Left renal cortex interstitium (tissue), 4 donors: ENCODE measurements at regions not wholly inside any gene's neighbourhood (a gene's known extent, or its start where the extent isn't known, plus 50 kb on each side); places are given as distances from the start of the nearest gene placed in this dataset.
"Not testable (repeated sequence)": the region's sequence is repeated elsewhere in the genome, so short reads cannot be mapped to it uniquely, and the experiment has no call there.

ENCODE experiments used
- DNase-seq, 4 donors: peaks; one replicate each; pipeline ENCODE4 v3.0.0-alpha.2; 2013; ENCODE audit warnings: low read depth in 4 of 4, low spot score in 2 of 4, missing footprints in 1 of 4

DNA sequence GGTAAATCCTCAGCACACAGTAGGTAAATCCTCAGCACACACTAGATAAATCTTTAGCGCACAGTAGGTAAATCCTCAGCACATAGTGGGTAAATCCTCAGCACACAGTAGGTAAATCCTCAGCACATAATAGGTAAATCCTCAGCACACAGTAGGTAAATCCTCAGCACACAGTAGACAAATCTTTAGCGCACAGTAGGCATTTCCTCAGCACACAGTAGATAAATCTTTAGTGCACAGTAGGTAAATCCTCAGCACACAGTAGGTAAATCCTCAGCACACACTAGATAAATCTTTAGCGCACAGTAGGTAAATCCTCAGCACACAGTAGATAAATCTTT lies 102.0 kb downstream of the MICALL2 start:
- not testable (repeated sequence) for DNase-seq

DNA sequence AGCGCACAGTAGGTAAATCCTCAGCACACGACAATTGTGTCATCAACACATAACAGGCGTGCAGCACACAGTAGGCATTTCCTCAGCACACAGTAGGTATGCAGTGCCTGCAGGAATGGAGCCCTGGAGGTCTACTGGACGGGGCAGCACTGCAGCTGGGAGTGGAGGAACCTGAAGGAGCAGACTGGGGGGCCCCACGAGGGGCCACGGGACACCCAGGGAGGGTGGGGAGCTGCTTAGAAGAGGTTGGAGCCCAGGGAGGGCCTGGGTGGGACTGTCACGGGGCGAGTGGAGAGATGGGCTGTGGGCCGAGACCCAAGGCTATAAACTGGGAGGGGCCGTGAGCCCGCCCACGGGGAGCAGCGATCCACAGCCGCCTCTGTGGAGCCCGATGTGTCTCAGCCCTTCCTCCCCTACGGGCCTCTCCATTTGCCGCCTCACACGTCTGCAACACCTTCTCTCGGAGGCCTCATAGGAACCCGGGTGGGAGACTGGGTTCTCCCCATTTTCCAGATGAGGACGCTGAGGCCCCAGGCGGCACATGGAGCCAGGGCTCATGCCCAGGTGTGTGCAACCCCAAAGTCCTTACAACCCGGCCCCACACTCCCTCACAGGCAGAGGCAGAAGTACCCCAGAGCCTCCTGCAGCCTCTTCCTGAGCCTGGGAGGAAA lies 101.5 kb downstream of the MICALL2 start:
- no peak for DNase-seq

DNA sequence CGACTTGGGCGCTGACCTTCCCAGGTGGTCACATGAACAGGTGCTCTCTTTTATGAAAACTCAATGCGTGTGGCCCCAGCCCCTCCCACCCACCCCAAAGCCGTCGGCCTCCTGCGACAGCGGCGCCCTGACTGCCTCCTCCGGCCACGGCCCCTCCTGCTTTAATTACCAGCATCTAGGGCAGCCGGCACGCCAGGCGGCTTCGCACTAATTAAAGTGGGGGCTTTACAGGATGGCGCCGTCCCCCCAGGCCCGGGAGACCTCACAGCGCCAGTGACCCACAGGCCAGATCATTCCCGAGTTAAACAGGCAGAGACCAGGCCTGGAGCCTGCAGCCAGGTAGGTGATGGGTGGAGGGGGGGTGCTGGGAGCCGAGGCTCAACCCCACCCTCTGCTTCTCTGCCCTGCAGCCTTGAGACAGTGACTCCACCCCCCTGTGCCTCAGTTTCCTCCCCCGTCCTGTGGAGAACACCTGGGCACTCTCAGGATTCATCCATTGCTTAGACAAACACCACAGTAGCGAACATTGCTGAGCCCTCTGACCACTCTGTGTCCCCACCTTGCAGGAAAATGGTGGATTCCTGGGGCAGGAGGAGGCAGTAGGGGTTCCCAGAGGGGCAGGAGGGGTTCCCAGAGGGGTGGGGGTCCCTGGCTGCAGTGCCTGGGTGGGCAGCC lies 100.8 kb downstream of the MICALL2 start:
- no peak for DNase-seq

DNA sequence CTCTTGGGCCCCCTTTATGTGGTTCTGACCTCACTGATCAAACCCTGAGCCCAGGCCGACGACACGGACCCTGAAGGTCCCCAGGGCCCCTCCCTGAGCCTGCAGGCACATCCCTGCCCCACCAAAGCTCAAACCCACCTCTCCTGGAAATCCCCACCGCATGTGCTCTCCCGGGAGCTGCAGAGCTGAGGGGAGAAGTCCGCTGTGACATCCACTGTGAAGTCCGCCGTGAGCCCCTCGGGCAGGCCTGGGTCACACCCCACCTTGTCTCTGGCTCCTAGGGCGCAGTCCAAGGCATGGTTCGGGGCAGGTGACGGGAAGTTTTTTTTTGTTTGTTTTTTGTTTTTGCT lies 100.2 kb downstream of the MICALL2 start:
- no peak for DNase-seq

DNA sequence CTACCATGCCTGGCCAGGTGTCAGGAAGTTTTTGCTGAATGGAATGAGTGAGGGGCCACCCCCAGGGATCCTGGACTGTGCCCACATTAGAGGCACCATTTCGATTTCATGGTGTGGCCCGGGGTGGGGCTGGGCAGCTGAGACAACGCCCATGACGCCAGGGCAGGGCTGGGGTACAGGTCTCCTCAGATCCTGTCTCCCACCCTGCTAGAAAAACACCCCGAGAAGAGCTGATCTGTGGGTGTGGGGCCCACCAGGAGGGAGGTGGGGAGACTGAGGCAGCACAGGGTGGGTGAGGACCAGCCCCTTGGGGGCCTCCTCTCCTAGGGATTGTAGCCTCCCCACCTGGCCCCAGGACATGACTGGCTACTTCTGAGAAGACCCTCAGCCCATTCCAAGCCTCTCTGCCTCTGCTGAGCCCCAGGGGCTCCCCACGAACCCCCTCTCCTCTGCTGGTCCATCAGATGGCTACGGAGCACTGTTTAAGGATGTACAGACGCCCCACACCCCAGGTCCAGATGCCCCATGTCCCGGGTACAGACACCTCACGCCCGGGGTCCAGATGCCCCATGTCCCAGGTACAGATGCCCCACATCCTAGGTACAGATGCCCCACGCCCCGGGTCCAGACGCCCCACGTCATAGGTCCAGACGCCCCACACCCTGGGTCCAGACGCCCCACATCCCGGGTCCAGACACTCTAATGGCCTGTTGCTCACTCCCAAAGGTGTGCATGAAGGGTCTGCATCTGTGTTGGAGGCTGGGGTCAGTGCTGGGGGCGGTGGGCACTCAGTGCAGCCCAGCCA lies 99.4 kb downstream of the MICALL2 start:
- DNase-seq, result no peak

DNA sequence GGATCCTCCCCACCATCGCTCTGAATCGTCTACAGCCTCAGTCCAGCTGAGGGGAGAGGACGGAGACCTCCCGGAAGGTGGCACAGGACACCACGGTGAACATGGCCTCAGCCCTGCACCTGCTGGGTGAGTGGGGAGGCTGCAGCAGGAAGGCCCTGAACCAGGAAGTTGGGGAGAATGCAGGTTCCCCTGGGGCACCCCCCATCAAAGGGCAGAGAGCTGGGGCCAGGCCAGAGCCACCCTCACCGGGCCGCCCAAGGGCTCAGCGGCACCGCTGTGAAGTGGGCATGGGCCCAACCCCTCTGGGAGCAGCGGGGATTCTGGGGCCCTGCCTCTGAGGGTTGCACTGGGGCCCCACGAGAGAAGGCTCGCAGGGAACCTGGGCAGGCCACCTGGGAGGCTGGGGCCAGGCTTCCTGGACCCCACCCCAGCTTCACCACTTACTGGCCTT lies 98.7 kb downstream of the MICALL2 start:
- DNase-seq, result no peak

DNA sequence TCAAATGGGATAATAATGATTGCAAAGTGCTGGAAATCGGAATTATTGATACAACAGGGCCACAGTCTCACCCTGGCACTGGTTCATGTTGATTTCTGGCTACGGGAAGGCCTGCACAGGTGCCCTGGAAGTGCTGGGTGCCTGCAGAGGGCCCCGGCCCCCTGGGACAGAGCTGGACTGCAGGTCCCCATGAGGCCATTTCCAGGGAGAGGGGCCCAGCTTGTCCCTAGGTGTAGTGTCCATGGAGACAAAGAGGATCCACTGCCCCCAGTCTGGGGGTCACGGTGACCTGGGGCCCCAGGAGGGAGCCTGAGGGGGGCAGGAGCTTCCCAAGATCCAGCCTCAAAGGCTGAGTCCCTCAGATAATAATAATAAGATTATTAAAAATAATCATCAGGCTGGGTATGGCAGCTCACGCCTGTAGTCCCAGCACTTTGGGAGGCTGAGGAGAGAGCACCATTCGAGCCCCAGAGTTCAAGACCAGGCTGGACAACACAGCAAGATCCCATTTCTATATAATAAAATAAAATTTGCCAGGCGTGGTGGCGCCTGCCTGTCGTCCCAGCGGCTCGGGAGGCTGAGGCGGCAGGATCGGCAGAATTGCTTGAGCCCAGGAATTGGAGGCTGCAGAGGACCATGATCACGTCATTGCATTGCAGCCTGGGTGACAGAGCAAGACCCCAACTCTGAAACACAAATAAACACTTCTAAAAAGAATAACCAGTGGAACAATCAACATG lies 98.1 kb downstream of the MICALL2 start:
- no peak for DNase-seq

DNA sequence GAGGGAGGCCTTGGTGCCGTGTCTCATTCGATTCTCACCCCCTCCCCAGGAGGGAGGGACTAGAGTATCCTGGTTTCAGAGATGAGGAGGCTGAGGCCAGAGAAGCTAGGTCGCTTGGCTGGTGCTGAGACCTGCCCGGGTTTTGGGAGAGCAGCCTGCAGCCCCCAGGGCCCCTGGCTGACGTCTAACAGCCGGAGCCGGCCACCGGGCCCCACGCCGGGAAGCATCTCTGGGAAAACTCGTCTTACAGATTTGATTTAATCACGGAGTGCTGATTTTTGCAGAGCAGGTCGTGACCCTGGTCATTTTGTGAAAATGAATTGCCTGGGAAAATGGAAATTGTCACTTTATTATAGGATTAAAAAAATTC lies 97.5 kb downstream of the MICALL2 start:
- no peak for DNase-seq

DNA sequence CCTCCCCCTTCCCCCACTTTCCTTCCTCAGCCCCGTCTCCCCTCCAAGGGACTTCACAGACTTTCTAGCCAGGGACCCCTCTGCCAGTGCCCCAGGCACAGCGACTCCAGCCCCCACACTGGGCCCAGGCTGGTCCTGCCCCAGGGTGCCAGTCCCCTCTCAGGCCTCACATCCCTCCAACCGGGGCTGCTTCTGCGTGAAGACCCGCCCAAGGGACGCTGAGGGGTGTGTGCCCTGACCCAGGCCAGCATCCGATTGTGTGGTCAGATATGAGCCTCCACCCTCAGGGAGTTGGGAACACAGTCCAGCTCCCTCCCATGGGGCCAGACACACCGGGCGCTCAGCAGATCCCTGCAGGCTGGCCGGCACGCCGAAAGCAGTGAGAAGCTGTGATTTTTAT lies 97.0 kb downstream of the MICALL2 start:
- no peak for DNase-seq

DNA sequence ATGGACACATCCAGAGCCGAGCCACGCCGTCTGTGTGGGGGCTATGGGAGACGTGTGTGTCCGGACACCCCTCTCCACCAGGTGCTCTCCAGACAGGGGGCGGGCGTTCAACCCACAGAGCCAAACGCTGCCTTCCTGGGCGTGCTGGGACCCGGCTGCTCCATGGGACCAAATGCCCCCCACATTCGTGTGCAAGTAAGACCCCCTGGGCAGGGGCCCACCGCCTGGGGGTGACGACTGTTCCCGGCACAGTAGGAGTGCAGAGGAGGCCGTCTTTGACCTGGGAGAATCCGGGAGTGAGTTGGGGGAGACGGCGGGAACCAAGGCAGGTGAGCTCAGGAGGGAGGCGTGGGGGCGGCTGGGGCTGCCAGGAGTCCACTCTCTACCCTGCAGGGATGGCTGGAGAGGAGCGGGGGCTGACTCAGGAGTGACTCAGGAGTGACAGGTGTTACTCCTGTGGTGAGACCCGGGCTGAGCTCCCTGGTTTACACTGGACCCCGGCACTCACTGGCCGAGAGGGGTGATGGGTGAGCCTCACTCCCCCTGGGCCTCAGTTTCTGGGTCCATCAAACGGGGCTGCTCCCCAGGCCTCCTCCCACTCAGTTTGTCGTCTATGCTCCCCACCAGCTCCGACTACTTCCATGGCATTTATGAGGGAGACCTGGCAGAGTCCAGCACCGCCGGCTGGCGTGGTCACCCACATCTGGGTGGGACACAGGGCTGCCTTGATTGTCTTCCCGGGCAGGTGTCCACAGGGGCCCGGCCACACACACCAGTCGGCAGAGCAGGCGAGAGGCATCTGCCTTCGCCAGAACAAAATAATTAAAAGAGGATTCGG lies 95.0 kb downstream of the MICALL2 start:
- DNase-seq, result no peak

DNA sequence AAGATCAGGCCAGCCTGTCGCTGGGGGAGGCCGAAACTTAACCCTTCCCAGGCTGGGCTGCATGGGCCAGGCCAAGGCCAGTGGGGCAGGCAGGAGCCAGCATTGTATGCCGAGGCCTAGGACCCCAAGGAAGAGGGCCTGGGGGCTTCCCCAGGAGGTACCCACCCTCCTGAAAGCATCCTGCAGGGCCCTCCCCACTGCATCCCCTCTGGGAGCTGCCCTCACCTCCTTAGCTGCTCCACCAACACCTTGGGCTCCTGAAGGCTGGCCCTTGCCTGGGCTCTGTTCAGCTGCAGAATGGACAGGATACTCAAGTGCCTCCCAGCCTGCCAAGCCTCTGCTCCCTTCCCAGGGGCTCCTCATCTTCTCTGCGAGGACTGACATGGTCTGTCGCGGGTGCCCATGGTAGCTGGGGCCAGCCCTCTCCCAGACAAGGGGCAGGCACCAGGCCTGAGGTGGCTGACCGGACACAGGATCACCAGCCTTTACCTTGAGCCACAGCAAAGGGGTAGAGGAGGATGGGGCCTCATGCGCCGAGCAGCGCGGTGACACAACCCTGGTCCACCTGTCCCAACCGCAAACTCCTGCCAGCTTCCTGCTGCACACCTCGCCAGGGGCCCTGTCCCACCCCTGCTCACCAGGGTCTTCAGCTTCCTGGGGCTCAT lies 94.2 kb downstream of the MICALL2 start:
- DNase-seq, result no peak

DNA sequence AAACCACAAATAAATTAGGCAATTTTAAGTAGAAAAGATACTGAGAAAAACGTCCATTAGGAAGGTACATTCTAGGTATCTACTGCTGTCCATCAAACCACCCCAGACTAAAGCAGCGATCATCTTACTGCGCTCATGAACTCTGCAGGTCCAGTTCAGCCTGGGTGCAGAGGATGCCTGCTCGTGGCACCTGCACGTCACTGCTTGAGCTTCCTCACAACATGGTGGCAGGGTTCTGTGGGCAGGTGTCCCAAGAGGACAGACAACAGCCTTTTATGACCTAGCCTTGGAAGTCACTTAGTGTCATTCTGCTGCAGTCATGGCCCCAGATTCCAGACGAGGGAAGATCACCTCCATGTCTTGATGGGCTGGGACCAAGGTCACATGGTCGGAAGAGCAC lies 93.4 kb downstream of the MICALL2 start:
- no peak for DNase-seq

DNA sequence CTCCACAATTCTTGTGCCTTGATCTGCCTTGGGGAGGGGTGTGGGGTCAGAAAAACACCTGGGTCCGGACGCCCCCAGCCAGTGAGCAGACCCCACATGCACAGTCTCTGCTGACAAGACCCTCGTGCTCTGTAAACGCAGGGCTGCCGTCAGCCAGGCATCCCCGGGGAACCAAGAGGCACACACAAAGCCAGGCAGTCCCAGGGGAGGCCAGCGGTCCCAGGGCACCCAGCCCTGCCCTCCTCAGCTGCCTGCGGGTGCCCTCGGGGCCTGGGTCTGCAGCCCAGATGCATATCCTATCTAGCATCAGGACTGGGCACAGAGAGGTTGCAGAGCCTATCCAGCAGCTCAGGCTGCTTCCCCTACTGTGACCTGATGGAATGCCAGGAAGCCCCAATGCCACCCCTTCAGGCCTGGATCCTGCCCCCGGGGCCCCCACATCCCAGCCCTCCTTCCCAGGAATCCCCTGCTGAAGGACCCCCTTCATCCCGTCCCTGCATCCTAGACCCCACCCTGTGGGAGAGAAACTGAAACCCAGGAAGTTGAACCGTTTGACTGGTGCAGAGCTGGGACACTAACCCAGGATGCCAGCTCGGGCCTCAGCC lies 92.4 kb downstream of the MICALL2 start:
- no peak for DNase-seq

DNA sequence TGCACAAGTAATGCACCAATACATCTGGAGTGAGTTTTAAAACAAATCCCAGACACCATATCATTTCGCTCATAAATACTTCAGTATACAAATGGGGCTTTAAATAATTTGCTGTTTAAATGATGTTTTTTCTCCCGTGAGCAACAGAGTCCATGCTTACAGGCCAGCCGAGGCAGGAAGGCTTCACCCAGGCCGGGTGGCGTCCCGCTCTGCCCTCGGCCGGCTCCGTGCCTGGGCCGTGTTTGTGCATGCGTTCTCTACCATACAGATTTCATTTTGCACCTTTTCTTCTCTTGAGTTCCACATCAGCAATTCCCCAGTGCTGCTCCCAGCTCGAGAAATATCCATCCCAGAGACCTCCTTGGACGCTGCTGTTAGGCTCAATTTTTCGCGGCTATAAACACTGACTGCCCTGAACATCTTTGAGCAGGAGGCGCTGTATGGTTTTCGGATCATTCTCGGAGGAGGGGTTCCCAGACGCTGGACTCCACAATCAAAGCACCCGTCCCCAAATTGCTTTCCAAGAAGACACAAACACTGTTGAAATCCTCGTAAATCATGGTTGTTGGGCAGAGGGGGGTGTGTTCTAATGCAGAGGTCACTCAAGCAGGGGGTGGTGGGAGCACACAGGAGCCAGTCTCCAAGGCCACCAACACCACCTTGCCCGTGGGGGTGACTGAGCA lies 91.6 kb downstream of the MICALL2 start:
- DNase-seq, result no peak

DNA sequence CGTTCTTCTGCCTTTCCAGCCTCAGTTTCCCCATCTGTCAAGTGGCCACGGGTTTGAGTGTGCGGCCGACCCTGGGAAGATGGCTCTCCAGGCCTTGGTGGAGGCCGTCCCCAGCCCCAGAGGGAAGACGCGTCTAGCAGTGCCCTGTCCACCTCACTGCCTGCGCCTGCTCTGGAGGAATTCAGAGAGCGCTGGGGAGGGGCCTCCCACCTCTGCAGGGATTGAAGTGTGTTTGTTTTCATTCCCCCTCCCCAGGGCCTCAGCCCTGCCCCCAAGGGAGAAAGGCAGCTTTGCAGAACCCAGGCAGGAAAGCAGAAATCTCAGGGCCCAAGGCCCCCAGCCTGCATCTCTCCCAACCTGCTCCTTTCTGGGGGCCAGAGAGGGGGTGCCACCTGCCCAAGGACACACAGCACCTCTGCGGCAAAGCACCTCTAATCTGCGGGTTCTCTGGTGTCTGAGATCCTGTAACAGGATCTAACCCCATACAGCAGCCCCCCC lies 91.0 kb downstream of the MICALL2 start:
- no peak for DNase-seq

DNA sequence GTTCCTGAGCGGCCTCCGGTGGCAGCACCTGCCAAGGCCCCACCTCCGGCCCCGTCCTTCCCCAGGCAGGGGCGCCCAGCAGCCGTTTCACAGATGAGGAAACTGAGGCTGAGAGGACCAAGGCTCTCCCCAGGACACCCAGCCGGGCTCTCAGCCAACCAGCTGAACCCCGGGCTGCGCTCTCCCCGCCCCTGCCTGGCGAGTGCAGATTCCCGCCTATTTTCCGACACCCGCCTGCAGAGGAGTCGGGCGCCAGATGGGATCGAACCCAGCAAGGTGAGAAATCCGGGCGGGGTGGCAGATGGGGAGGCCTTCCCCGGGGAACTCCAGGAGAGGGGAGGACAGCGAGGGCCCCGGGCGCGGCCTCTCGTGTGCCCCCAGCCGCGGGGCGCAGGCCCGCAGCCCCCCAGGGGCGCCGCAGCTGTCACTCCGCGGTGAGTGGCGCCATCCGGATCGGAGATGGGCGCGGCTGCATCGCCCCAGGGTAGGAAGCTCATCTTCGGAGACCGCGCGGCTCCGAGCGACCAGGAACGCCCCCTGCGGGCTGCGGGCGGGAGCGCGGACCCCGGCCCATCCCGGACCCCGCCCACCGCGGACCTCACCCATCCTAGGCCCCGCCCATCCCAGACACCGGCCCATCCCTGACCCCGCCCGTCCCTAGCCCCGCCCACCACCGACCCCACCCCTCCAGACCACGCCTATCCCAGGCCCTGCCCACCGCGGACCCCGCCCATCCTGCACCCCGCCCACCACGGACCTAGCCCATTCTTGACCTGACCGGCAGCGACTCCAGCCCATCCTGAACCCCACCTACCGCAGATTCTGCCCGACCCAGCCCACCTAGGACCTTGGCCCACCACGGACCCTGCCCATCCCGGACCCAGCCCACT lies 90.3 kb downstream of the MICALL2 start:
- DNase-seq, result no peak

DNA sequence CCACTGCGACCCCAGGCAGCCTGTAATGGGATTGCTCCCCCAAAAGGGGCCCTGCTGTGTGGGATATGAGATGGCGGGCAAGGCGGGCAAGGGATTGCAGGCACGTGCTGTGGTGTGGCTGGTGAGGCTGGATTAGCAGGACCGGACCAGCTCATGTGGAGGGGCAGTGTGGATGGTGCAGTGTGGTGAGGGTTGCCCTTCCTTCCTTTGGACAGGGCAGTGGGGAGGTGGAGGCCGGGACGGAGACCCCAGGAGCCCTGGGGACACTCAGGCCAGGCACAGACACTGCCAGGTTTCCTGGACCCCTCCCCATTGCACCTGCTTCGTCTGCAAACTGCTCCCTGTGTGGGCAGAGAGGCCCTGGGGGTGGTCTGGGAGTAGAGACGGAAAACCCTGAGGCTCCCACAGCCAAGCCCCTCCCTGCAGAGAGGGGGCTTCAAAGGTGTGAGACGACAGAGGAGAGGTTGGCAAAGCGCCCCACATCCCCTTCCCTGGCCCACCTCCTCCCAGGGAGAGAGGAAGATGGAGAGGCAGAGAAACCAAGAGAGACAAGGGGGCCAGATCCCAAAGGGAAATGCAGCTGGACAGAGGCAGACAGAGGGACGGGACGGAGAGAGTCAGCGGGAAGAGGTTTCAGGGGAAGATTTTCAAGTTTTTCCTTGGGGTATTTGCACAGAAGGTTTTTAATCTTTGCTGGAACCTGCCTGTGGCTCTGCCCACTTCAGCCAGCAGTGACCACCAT lies 89.2 kb downstream of the MICALL2 start:
- no peak for DNase-seq
